NCI-H1092 (cell line): ENCODE measurements at regions not wholly inside any gene's neighbourhood (a gene's known extent, or its start where the extent isn't known, plus 50 kb on each side); places are given as distances from the start of the nearest gene placed in this dataset.
"Not testable (repeated sequence)": the region's sequence is repeated elsewhere in the genome, so short reads cannot be mapped to it uniquely, and the experiment has no call there.

Experiments used
- DNase-seq: peaks from one replicate; lab custom pipeline; 2025; lab: John Stamatoyannopoulos, UW

- no peak for DNase-seq
These were observed 119.3 kb upstream of the ZBTB40 start for GRCh38 chr1:22332424-22332717.

GRCh38 chr1:22332795-22333499 is 118.7 kb upstream of the ZBTB40 start:
- DNase-seq, result no peak

- no peak for DNase-seq
These were observed 118.0 kb upstream of the ZBTB40 start for GRCh38 chr1:22333516-22334121.

- no peak for DNase-seq
These were observed 116.6 kb upstream of the ZBTB40 start for GRCh38 chr1:22334860-22335550.

GRCh38 chr1:22336274-22336673 is 115.4 kb upstream of the ZBTB40 start:
- DNase-seq, result not testable (repeated sequence)

GRCh38 chr1:22336696-22337545 is 114.7 kb upstream of the ZBTB40 start:
- not testable (repeated sequence) for DNase-seq

- no peak for DNase-seq
These were observed 113.4 kb upstream of the ZBTB40 start for GRCh38 chr1:22338071-22338765.

GRCh38 chr1:22339237-22339636 is 112.4 kb upstream of the ZBTB40 start:
- no peak for DNase-seq

- no peak for DNase-seq
These were observed 111.6 kb upstream of the ZBTB40 start for GRCh38 chr1:22340066-22340465.

- no peak for DNase-seq
These were observed 110.8 kb upstream of the ZBTB40 start for GRCh38 chr1:22340873-22341272.

- DNase-seq, result peak; percentile 76
These were observed 109.7 kb upstream of the ZBTB40 start for GRCh38 chr1:22341791-22342605.

GRCh38 chr1:22342734-22343191 is 108.9 kb upstream of the ZBTB40 start:
- no peak for DNase-seq

GRCh38 chr1:22343456-22344328 is 108.0 kb upstream of the ZBTB40 start:
- no peak for DNase-seq

- DNase-seq, result no peak
These were observed 107.4 kb upstream of the ZBTB40 start for GRCh38 chr1:22344329-22344630.

GRCh38 chr1:22344851-22345560 is 106.6 kb upstream of the ZBTB40 start:
- no peak for DNase-seq

GRCh38 chr1:22347854-22348760 is 103.5 kb upstream of the ZBTB40 start:
- DNase-seq, result no peak

GRCh38 chr1:22349362-22350043 is 102.1 kb upstream of the ZBTB40 start:
- no peak for DNase-seq
